ENCODE measurements at regions not wholly inside any gene's neighbourhood (a gene's known extent, or its start where the extent isn't known, plus 50 kb on each side); places are given as distances from the start of the nearest gene placed in this dataset.
A peak's percentile ranks its signal among the peaks of the same experiment; 100 is the strongest.
"Not testable (repeated sequence)": the region's sequence is repeated elsewhere in the genome, so short reads cannot be mapped to it uniquely, and the experiment has no call there.

DNA sequence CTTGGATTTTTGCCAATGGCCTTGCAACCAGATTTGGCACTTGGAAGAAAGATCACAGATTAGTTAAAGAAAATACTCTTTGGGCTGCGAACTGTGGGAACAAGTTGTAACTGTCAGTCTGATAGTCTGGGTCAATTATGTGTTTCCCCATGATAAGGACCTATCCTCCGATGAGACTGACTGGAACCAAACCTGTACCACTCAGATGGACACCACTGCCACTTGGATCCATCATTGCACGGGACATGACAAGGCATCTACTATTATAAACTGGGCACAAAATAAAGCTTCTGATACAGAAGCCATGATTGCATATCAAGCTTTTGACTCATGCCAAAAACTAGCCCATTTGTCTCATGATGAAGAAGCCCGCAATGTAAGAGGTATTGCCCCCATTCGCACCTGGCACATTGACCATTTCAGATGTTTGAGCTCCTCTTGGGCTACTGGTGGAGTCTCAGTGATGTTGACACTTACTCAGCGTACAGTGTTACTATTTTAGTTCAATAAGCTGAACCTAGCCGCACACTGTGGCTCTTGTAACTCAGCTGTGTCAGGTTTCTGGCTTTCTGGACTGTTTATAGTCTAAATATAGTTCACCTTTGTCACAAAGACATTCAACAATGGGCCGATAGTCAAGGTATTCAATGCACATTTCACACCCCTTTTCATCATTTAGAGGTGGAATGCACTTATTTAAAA lies 179.8 kb upstream of the RBBP8 start:
- no peak for DNase-seq

DNA sequence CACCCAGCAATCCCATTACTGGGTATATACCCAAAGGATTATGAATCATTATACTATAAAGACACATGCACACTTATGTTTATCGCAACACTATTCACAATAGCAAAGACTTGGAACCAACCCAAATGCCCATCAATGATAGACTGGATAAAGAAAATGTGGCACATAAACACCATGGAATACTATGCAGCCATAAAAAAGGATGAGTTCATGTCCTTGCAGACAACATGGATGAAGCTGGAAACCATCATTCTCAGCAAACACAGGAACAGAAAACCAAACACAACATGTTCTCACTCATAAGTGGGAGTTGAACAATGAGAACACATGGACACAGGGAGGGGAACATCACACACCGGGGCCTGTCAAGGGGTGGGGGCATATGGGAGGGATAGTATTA lies 169.1 kb upstream of the RBBP8 start:
- DNase-seq = not testable (repeated sequence)

DNA sequence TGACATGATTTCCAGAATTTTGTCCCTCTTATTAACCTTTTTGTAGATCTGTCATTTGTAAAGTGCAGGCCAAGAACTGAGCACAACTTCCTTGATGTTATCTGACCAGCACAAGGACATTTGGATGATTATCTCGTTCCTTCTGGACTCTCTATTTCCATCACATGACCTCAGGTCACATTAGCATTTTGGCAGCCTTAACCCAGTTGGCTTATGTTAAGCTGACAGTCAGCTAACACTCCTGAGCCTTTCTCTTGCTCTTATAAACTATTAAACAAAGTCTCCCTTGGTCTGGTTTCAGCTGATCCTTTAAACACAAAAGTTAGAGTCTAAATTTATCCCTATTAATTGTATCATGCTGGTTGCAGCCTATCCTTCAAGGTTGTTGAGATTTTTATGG lies 167.2 kb upstream of the RBBP8 start:
- no peak for DNase-seq

DNA sequence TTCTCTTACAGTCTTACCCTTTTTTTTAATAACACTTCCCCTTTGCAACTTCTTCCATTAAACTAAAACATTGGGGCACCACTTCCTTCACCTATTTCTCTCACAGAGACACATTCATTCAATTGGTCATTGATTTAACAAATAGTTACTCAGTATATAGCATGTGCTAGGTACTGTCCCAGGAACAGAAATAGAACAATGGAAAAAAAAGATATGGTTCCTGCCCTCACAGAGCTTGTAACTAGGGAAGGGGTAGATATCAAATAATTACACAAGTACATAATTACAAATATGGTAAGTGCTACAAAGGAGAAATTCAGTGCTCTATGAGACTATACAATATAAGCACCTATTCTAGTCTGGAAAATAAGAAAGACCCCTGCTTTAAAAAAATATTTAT lies 165.5 kb upstream of the RBBP8 start:
- DNase-seq = no peak

DNA sequence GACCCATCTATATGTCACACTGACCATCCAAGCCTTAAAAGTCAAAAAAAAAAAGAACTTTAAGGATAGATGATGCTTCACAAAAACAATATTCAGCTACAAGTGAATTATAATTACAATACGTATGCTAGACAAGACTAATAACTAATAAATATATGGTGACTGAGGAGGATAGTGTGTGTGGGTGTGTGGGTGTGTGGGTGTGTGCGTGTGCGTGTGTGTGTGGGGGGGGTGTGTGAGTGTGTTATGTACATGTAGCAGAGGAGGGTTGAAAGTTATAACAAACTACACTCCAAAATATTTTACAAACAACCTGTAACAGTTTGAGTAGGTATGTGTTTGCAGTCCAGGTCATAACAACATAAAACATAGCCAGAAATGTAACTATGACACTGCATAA lies 159.2 kb upstream of the RBBP8 start:
- no peak for DNase-seq

DNA sequence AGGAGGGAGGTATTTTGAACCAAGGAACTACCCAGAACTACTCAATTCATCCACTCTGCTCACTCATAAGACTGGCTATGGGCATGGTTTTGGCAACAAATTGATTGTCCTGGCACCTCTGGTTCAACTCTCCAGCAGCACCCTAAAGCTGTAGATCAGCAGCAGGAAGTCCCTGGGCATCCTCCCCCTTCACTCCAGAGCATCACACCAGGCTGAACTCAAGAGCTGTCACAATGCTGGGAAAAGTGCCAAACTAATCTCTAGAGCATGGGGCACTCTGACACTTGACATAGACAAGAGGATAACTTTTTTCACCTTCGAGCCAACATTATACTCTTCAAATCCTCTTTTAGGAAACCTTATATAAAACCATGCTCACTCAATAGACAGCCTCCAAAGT lies 154.1 kb upstream of the RBBP8 start:
- DNase-seq = peak; percentile 13

DNA sequence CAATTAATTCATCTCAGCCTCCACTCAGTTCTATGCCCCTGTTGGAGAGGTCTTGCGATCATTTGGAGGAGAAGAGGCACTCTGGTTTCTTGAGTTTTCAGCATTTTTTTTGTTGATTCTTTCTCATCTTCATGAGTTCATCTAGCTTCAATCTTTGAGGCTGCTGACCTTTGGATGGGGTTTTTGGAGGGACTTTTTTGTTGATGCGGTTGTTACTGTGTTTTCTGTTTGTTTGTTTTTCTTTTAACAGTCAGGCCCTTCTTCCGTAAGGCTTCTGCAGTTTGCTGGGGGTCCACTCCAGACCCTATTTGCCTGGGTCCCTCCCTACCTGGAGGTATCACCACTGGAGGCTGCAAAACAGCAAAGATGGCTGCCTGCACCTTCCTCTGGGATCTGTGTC lies 149.9 kb upstream of the RBBP8 start:
- DNase-seq = no peak

DNA sequence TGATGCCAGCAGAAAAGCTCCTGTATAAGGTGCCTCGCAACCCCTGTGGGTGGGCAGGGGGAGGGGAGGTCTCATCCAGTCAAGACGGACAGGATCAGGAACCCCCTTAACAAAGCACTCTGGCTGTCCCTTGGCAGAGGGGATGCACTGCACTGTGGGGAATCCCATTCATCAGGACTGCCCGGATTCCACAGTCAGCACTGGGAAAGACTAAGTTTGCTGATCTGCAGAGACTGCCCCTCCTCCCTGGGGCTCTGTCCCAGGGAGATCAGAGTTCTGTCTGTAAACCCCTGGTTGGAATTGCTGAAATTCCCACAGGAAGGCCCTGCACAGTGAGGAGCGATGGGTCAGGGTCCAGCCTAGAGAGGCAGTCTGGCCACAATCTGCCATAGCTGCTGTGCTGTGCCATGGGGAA lies 149.5 kb upstream of the RBBP8 start:
- DNase-seq = no peak

DNA sequence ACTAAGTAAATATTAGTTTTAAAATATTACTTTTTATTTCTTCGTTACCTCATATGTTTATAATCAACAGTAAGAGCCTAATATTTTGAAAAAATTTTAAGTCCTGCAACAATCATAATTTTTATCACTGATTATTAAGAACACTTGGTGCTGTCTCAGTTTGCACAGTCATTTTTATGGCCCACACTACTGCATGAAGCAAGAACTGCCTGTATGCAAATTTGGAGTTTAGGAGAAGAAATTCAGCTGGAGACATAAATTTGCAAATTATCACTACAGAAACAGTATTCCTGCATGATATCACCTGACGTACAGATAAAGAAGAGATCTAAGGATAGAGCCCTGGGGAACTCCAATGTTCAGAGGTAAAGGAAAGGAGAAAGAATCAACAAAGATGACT lies 144.1 kb upstream of the RBBP8 start:
- DNase-seq = no peak

DNA sequence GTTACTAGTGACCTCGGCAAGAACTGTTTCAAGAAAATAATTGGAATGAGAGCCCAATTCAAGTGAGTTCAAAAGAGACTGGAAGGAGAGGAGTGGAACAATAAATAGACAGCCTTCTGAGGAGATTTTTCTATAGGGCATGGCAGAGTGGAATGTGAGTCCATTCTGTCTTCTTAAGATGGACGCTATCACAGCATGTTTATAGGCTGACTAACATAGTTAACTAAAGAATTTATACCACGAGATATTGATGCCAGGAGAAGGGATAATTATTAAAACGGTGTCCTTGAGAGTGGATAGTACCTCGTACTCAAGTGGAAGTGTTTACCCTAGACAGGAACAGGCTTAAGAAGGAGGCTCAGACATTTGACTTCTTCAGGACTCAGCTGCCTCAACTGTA lies 143.5 kb upstream of the RBBP8 start:
- DNase-seq = no peak

DNA sequence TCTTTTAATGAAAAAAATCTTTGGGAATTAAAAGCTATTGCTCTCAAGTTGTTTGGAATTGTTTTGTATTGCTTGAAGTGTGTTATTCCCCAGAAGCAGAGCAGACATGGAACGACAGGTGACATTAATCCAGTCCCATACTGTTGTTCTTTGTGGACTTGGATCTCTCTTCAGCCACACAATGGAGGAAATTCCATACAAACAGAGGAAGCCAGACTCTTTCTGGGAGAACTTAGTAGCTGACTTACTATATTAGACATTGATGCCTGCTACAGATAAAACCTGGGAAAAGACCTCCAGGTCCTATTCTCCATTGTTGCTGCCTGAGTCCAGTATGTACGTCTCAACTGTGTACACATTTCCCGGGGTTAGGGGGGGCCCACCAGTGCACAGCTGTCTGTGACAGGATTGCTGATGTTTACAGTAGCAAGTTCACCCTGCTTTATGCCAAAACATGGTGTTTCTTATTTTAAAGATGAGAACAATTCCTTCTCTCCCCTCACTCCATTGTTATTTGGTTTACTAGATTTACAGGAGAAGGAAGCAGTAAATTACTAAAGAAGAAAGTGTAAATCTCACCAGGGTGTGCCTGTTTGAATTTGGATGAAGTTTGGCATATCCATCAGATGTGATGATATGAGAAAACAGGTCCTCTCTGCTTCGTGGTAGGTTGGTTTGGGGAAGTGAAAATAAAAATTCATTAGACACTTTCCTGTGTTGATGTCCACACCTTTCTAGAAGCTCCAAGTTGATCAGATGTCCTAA lies 142.4 kb upstream of the RBBP8 start:
- no peak for DNase-seq

DNA sequence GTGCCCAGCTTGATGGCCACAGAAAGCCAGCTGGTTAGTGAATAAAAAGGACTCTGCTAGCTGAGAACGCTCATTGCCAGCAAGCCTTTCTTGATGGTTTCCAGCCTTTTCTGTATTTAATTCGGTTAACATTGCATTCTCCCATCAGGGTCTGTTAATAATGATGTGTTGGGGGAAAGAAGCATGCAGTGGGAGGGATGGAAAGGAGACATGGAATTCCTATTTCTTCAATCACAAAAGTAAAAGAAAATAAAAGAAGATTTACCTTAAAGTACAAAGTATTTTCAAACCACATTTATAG lies 141.9 kb upstream of the RBBP8 start:
- no peak for DNase-seq

DNA sequence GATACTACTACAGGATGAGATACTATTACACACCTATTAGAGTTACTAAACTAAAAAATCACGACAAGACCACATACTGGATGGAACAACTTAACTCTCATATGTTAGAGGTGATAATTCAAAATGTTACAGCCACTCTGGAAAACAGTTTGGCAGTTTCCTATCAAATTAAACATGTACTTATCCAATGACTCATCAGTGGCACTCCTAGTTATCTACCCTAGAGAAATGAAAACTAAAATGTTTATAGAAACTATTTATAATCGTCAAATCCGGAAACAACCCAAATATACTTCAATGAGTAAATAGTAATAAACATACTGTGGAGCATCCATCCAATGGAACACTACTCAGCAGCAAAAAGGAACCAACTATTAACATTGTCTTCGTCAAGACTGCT lies 137.0 kb upstream of the RBBP8 start:
- DNase-seq = no peak

DNA sequence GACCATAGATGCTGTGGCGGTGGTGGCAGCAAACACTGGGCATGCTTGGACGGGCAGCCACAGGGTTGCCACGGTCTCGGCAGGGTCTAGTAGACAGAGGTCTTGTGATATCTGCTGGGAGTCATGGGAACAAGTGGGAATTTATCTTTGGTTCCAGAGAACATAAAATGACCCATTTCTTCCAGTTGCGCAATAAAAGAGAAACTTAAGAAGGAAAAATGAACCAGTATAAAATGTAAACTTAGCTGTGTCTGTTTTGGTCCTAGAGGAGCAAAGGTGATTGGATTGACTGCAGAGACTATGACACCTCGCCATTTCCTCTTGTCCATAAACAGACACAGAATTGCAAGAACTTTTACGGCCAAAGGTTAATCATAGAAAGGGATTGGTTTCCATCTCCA lies 132.6 kb upstream of the RBBP8 start:
- no peak for DNase-seq

DNA sequence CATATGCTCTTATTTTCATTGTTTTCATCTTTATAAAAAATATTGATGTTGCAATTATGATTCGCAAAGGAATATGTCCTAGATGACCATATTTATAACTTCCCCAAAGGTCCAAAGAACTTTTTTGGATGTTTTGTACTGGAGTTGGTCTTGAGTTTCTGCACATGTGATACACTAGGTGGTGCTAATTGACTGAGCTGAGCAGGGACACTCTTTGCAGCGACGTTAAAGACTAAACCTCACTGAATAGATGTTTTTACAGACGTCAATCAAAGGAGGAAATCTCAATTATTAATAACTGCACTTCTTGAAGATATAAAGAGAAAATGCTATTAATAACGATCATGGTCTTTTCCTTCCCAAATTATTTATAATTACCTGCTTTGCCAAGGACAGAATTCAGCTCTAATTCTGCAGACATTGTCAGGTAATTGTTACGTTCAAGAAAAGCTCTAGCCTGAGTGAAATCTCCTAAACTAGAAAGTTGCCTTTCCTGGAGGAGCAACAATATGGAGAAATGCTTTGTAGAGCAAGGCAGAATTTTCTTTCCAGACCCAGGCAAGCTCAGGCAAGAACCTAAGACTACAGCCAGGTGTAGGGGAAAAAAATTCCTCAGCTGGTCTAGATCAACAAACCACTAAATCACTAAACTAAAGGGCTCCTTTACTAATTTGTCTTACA lies 119.3 kb upstream of the RBBP8 start:
- DNase-seq = no peak

DNA sequence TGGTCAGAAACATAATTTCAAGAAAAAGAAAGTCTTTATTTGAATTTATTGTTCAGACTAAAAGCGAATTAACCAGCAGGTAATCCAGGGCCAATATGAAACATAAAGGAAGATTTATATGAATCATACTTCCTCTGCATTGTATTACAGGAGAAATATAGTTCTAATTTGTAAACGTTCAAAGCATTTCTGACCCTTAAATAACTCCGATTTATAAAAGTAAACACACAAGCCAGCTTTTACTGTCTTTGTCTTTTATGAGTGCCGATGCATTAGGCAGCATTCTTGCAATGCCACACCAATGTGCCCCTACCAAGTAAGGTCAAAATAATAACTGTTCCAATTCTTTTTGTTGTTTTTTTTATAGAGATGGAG lies 118.8 kb upstream of the RBBP8 start:
- DNase-seq = no peak

DNA sequence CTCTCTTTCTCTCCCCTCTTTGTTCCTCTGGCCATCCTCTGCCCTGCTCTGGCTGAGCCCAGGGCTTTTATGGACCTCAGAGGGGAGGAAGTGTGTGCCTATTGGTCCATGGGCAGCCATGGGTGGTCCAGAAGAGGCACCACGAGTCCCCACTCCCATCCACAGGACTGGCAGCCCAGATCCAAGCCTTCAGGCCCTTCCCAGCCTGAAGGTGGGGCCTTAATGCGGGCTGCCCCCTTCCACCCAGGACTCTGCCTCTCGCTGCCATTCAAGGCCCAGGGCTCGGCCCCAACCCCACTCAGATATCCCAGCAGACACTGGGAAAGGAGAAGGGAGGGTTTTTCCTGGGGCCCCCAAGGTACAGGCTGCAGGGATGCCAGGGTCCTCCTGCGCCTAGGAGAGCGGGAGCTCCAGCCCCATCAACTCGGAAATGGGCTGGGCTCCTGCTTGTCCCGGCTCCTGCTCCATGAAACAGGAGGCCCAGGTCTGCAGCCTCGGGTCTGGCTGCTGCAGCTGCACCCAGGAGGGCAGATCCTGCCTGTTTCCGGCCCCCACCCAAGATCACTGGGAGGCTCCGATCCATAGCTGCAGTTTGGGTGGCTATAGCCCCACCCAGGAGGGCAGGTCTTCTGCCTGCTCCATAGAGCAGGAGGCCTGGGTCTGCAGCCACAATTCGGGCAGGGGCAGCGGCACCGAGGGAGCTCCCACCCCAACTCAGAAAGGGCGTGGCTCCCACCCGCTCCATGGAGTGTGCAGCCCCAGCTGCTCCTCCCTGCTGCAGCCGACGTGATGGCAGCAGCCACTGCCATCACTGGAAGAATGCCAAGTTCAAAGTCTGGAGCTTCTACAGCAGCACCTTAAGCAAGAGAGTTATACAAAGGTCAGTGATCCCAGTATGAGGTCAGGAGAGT lies 116.6 kb upstream of the RBBP8 start:
- DNase-seq = no peak

DNA sequence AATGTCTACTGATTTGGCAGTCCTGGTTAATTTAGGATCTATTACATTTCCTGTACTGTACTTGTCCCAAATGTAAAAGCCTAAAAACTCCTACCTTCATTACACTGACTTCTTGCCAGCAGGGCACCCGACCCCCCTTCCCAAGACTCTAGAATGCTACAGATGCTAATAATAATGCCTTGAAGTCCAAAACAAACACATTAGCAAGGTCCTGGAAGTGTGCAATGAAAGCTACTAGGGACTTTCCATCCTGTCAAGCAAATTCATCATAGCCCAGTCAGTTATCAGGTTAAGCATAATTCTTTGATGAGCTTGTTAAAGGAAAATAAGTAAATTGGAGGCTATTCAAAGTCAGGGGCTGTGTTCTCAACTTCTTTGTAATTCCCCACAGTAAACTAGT lies 115.3 kb upstream of the RBBP8 start:
- no peak for DNase-seq

DNA sequence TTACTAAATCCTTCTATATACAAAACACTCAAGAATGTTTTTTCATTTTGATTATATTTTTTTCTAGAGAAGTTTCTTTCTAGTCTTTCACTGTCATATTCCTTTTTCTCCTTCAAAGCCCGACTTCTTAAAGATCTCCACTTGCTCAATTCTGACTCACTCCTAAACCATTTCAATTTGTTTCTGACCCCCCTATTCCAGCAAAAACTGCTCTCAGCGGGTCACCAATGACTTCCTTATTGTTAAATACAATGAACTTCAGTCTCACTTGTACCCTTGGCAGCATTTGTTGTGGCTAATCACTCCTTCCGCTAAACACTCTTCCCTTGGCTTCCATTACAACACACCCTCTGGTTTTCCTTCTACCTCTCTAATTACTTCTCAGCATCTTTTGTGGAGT lies 111.1 kb upstream of the RBBP8 start:
- no peak for DNase-seq

DNA sequence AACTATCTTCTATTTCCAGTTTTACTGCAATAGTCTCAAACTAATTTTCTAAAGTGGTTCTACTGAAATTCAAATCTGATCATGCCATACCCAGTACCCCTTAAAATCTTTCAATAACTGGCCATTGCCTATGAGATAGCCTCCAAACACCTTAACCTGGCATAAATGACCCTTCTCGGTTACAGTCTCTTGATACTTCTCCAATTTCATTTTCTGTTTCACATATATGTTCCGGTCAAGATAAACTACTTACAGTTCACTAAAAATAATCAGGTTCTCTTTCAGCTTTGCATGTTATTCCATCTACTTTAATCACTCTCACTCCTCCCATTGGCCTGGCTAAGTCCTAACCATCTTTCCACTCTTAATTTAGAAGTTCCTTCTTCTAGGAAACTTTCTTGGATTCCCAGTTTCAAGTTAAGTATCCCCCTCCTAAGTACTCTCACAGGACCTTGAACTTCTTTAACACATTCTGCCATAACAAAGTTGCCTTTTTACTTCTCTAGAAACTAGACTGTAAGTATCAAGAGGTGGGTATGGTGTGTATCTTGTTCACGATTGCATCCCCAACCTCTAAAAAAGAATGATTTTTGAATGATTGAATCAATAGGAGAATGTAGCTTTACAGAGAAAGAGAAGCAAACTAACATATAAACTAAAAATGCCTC lies 110.2 kb upstream of the RBBP8 start:
- DNase-seq = no peak

DNA sequence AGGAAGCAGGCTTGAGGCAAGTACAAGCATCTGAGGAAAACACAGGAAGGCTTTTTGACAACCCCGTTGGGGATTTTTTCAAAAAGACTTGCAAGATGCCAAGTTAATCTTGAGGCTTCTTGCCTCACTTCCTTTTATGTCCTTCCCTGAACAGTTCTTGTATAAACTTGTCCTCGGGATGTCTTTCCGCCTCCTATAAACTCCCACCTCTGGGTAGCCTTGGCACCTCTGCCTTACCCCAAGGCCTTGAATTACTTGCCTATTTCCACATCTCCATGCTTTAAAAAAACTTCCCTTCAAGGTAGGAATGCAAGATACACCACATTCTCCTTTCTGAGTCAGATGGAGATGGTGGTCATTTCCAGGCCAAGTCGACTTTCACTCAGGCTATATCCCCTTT lies 106.4 kb upstream of the RBBP8 start:
- no peak for DNase-seq

DNA sequence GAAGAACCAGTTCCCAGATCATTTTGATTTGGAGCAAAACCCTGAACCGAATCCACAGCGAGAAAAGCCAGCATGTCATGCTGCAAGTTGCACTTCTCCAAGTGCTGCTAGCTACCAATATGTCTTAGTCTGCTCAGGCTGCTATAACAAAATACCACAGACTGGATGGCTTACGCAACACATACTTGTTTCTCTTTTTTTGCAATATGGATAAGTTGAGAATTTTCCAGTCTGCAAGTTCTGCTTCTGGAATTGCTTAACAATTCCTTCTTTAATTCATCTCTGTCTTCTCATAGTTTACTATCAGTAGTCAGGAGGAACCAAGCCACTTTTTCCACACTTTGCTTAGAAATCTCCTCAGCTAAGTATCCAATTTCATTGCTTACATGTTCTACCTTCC lies 105.9 kb upstream of the RBBP8 start:
- DNase-seq = no peak

DNA sequence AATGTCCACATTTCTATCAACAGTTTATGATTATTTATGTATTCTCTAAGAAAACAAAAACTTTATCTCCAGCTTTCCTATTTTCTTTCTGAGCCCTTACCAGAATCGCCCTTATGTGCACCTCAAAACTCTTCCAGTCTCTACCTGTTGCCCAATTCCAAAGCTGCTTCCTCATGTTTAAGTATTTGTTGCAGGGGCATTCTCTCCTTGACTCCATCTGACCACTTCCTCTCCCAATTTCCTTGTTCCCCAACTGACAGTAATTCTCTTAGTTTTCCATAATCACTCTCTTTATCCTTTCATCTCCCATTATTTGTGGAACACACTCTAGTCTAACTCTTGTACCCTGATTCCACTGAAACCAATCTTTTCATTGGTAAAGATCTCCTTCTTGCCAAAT lies 105.4 kb upstream of the RBBP8 start:
- DNase-seq = no peak
